ENCODE measurements at regions not wholly inside any gene's neighbourhood (a gene's known extent, or its start where the extent isn't known, plus 50 kb on each side); places are given as distances from the start of the nearest gene placed in this dataset.

GRCh38 chr18:29969876-29970275 is 1072.7 kb downstream of the DSC3 start:
- no peak overlapping the region for H3K4me2 ChIP-seq
- DNase-seq (ENCODE audit: low read depth in 1 of 2, low spot score in 1 of 2), result no peak
- ChIA-PET POLR2A (no interaction called here), CTCF (no interaction called here)
- no peaks in the 10 kb centered on the region for H3K9me3 ChIP-seq
- ATAC-seq, result no peak
- TF ChIP-seq HDAC2 (IDR thresholded peaks at IDR 0.05), result no peak
- TF ChIP-seq ATOH8 (CRISPR knock-in tag; IDR thresholded peaks at IDR 0.05; ENCODE audit: low read depth), result no peak
- no peak for TF ChIP-seq HES2 (IDR thresholded peaks at IDR 0.05)
- no peak for TF ChIP-seq ESRRA (IDR thresholded peaks at IDR 0.05; ENCODE audit: borderline replicate concordance, low read length)
- no peak for TF ChIP-seq ZC3H11A (IDR thresholded peaks at IDR 0.05)
- TF ChIP-seq MAX (IDR thresholded peaks at IDR 0.05), result no peak
- TF ChIP-seq USF2 (IDR thresholded peaks at IDR 0.05), result no peak
- TF ChIP-seq RFX5 (IDR thresholded peaks at IDR 0.05), result no peak
- no peak for TF ChIP-seq FOSB (CRISPR knock-in tag; IDR thresholded peaks at IDR 0.05)
- TF ChIP-seq CBX2 (IDR thresholded peaks at IDR 0.05; ENCODE audit: borderline replicate concordance, low read depth), result no peak
- no peak for FAIRE-seq
- H3K27ac ChIP-seq, result no peak overlapping the region
- no peaks in the 10 kb centered on the region for H3K4me1 ChIP-seq
- H3K4me3 ChIP-seq, result no peak overlapping the region

- TF ChIP-seq MYC (IDR thresholded peaks at IDR 0.05; ENCODE audit: borderline replicate concordance, low read length), result no peak
- TF ChIP-seq NFE2L2 (conservative IDR thresholded peaks at IDR 0.05; ENCODE audit: low read length), result no peak
- no peak for TF ChIP-seq HMGXB4 (CRISPR knock-in tag; IDR thresholded peaks at IDR 0.05; ENCODE audit: borderline replicate concordance)
- TF ChIP-seq RCOR1 (IDR thresholded peaks at IDR 0.05; ENCODE audit: low read depth, low read length), result no peak
- no peak for TF ChIP-seq RARB (CRISPR knock-in tag; IDR thresholded peaks at IDR 0.05)
- no peak for TF ChIP-seq ELK1 (IDR thresholded peaks at IDR 0.05; ENCODE audit: low read depth, low read length)
- no peak for TF ChIP-seq ESRRA (IDR thresholded peaks at IDR 0.05; ENCODE audit: borderline replicate concordance, low read length)
- no peak for TF ChIP-seq GATA3 (IDR thresholded peaks at IDR 0.05; ENCODE audit: borderline replicate concordance)
- no peak for TF ChIP-seq EHF (CRISPR knock-in tag; IDR thresholded peaks at IDR 0.05)
- no peak for TF ChIP-seq REST (IDR thresholded peaks at IDR 0.05)
- no peak for TF ChIP-seq EP300 (IDR thresholded peaks at IDR 0.05)
- no peak for TF ChIP-seq RNF2 (IDR thresholded peaks at IDR 0.05; ENCODE audit: borderline replicate concordance, low read depth)
- no peak for TF ChIP-seq KDM5A (IDR thresholded peaks at IDR 0.05)
- no peak for TF ChIP-seq CHD2 (IDR thresholded peaks at IDR 0.05; ENCODE audit: low read length, partially characterized antibody)
- TF ChIP-seq HDAC2 (IDR thresholded peaks at IDR 0.05), result no peak
- TF ChIP-seq JUNB (IDR thresholded peaks at IDR 0.05), result no peak
- no peak for ATAC-seq
- 17% methylated on average over 3 of the region's 3 CpGs for WGBS (ENCODE audit: missing lambda C conversion rate)
Observed at GRCh38 chr18:29962579-29962978, 1080.0 kb downstream of the DSC3 start.

More at GRCh38 chr18:29962579-29962978, 1080.0 kb downstream of the DSC3 start:
- DNase-seq (ENCODE audit: low read depth in 1 of 2, low spot score in 1 of 2) (no peak), FAIRE-seq (no peak)
- Histone ChIP-seq H3K4me3 (no peak overlapping the region), H3K4me1 (no peaks in the 10 kb centered on the region), H3K4me2 (no peak overlapping the region), H3K9me3 (no peaks in the 10 kb centered on the region), H3K27ac (no peak overlapping the region)
- ChIA-PET CTCF (interaction anchor here (0.5 kb wide), 1 partner anchor 140 kb away, joined by 3 read pairs; no protein-coding TSS in a partner anchor), POLR2A (no interaction called here)
